ENCODE measurements at regions not wholly inside any gene's neighbourhood (a gene's known extent, or its start where the extent isn't known, plus 50 kb on each side); places are given as distances from the start of the nearest gene placed in this dataset.
"Not testable (repeated sequence)": the region's sequence is repeated elsewhere in the genome, so short reads cannot be mapped to it uniquely, and the experiment has no call there.

DNA sequence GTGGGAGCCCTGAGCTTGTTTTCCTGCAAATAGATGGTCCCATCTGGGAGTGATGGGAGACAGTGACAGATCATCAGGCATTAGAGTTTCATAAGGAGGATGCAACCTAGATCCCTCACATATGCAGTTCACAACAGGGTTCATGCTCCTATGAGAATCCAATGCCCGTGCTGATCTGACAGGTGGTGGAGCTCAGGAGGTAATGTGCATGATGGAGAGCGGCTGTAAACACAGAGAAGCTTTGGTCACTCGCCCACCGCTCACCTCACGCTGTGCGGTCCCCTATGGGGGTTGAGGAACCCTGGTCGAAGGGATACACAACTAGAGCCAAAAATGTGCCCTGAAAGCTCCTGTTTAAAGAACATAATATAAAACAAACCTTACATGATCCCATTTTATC, 88.5 kb upstream of the CREB5 start:
- DNase-seq (ENCODE audit: low spot score): no peak
- in situ Hi-C loops (cut with HindIII; ENCODE audit: low sequenced_read_pairs): no loop called here

DNA sequence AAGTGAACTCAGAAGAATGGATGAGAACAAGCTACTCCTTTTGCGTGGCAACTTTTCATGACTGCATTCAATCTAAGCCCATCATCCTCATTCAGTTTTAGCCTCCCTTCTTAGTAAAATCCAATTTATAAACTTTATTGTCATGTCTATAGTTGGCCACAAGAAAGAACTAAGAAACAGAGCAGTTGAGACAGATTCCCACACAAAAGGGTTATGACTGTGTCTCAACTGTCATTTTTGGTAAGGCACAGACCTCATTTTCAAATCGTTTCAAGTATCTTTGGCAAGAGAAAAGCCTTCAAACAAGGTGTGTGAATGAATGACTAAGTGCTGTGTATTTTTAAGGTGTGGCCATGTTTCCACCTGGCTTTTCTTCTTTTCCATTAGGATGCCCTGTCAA, 84.2 kb upstream of the CREB5 start:
- no peak for DNase-seq (ENCODE audit: low spot score)
- in situ Hi-C loops (cut with HindIII; ENCODE audit: low sequenced_read_pairs): no loop called here

DNA sequence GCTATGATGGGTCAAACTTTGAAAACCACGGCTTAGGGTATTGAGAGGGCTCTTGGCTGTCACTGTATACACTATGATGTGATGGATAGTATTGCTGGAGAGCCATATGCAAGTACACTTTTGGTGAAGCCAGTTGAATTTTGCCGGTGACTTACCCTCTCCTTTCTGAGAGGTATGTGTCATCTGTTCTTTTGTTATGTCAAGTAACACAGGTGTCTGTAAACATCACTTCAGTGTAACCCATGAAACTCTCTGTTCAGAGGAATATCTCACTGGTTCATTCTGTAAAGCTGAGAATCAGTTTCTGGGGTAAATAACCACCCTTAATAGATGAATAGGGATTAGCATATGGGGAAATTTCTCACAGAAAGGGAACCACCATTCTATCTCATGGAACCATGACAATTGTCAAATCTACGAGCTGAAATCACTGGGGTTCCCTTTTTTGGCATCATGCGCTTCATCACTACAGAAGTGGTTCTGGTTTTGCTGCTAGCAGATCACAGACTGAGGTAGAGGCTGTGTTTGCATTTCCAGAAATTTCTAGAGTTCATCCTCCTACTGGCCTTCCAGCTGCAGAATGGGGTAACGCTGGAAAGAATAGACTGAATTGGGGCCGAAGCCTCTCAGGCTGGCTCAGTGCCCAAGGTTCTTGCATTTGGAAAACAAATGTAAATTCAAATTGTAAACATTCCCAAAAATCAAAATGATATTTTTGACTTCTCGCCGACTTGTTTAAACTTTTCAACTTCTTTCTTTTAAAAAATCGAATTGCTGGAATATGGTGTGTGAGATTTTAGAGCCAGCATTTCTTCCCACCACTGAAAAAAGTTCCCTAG, 83.3 kb upstream of the CREB5 start:
- DNase-seq (ENCODE audit: low spot score): no peak
- in situ Hi-C loops (cut with HindIII; ENCODE audit: low sequenced_read_pairs): no loop called here

DNA sequence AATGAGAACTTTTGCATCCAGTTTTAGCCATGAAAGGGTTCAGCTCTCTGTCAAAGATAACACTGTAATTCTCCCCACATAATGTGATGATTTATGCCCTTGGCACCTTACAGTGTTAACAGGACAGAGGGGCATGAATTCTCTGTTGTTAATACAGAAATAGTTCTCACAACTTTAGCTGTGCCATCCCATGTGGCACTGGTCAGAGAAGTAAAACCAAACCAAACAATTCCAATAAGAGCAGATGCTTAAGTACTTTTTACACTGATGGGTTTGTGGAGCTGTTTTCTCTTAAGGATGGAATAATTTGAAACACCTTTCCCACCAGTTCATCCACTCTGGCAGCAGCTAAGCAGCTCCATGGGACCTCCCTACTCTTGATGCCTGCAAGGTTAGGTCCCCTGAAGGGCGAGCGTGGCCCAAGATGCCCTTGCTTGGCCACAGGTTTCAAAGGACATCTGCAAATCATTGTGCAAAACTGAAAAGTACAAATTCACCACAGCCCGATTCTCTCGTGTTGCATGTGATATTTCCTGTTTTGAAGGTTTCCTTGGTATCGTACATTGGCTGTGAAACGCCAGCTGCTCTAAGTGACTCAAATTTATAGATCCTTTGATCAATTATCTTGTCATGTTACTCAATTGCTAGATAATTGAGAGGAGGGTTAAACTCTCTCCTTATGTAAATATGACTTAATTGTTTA, 82.5 kb upstream of the CREB5 start:
- no peak for DNase-seq (ENCODE audit: low spot score)
- in situ Hi-C loops (cut with HindIII; ENCODE audit: low sequenced_read_pairs): no loop called here

DNA sequence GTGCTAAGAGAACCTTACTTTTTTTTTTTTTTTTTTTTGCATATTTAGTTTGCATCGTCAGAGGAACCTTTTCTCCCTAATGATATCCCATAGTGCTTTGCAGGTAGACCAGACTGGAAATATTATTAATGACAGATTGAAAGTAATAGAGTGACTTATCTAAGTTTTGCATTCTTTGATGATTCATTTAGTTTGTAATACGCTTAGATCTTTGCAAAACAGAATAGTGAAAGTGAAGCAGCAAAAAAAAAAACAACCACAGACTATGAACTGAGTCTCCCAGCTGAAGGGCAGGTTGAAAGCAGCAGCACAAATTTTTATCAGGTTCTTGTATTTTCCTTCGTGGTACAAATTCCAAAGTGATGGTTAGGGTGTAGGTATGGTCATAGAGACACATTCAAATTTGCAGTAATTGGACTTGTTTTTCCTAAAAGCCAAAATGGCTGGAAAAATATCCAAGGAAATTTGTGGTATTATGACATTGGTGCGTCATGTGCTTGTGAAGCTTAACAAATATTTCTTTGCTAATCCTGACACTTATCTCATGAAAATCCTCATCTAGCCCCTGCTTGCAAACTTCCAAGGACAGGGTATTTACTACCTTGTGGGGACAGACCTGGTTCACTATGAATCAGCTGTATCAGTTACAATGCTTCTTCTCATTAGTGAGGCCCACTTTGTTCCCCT, 81.8 kb upstream of the CREB5 start:
- in situ Hi-C loops (cut with HindIII; ENCODE audit: low sequenced_read_pairs): no loop called here
- no peak for DNase-seq (ENCODE audit: low spot score)

DNA sequence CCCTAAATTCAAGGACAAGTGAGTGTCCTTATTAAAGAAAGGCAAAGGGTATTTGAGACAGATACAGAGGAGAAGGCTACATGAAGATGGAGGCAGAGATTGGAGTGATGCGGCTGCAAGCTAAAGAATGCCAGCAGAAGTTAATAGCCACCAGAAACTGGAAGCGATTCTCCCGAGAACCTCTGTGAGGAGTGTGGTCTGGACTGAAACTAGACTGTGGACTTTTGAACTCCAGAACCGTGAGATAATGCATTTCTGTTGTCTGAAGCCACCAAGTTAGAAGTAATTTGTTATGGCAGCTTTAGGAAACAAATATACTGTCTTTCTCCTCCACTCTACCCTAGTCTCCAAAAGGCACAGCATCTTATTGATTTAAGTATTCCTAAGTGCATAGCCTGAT, 80.3 kb upstream of the CREB5 start:
- no peak for DNase-seq (ENCODE audit: low spot score)
- in situ Hi-C loops (cut with HindIII; ENCODE audit: low sequenced_read_pairs): no loop called here

DNA sequence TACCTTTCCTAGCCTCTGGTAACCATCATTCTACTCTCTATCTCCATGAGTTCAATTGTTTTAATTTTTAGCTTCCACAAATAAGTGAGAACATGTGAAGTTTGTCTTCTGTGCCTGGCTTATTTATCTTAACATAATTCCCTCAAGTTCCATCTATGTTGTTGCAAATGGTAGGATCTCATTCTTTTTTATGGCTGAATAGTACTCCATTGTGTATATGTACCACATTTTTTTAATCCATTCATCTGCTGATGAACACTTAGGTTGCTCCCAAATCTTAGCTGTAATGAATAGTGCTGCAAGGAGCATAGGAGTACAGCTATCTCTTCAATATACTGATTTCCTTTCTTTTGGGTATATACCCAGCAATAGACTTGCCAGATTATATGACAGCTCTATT, 78.8 kb upstream of the CREB5 start:
- DNase-seq (ENCODE audit: low spot score); in situ Hi-C loops (cut with HindIII; ENCODE audit: low sequenced_read_pairs): not testable (repeated sequence)

DNA sequence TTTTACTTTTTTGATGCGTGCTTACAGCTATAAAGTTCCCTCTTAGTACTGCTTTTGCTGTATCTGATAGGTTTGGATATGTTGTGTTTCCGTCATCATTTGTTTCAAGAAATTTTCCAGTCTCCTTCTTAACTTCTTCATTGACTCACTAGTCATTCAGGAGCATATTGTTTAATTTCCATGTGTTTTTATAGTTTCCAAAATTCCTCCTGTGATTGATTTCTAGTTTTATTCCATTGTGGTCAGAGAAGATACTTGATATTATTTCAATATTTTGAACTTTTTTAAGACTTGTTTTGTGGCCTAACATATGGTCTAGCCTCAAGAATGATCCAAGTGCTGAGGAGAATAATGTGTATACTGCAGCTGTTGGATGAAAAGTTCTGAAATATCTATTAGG, 75.5 kb upstream of the CREB5 start:
- in situ Hi-C loops (cut with HindIII; ENCODE audit: low sequenced_read_pairs): no loop called here
- DNase-seq (ENCODE audit: low spot score): no peak

DNA sequence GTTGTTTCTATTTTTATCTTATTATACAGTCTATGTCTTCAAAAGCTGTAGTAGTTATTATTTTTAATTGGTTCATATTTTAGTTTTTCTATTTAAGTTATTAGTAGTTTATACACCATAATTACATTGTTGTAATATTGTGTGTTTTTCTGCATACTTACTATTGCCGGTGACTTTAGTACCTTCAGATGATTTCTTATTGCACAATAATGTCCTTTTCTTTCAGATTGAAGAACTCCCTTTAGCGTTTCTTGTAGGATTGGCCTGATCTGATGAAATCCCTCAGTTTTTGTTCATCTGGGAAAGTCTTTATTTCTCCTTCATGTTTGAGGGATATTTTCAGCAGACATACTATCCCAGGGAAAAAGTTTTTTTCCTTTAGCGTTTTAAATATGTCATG, 74.3 kb upstream of the CREB5 start:
- in situ Hi-C loops (cut with HindIII; ENCODE audit: low sequenced_read_pairs): no loop called here
- no peak for DNase-seq (ENCODE audit: low spot score)

DNA sequence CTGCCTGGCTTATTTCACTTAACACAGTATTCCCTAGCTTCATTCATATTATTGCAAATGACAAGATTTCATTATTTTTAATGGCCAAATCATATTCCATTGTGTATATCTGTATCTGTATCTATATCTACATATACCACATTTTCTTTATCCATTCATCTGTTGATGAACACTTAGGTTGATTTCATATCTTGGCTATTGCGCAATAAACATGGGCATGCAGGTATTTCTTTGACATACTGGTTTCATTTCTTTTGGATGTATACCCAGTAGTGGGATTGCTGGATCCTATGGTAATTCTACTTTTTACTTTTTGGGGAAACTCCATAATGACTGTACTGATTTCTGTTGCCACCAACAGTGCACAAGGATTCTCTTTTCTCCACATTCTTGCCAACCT, 68.9 kb upstream of the CREB5 start:
- no peak for DNase-seq (ENCODE audit: low spot score)
- in situ Hi-C loops (cut with HindIII; ENCODE audit: low sequenced_read_pairs): no loop called here

DNA sequence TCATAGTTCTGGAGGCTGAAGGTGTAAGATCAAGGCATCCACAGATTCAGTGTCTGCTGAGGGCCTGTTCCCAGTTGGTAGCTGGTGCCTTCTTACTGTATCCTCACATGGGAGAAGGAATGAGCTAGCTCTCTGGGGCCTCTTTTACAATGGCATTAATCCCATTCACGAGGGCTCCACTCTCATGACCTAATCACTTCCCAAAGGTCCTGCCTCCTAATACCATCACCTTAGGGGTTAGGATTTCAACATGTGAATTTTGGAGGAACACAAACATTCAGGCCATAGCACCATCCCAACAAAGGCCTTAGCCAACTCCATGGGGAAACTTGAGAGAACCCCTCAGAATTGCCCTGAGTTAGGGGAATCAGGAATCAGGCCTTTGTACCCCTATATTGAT, 66.1 kb upstream of the CREB5 start:
- DNase-seq (ENCODE audit: low spot score): no peak

DNA sequence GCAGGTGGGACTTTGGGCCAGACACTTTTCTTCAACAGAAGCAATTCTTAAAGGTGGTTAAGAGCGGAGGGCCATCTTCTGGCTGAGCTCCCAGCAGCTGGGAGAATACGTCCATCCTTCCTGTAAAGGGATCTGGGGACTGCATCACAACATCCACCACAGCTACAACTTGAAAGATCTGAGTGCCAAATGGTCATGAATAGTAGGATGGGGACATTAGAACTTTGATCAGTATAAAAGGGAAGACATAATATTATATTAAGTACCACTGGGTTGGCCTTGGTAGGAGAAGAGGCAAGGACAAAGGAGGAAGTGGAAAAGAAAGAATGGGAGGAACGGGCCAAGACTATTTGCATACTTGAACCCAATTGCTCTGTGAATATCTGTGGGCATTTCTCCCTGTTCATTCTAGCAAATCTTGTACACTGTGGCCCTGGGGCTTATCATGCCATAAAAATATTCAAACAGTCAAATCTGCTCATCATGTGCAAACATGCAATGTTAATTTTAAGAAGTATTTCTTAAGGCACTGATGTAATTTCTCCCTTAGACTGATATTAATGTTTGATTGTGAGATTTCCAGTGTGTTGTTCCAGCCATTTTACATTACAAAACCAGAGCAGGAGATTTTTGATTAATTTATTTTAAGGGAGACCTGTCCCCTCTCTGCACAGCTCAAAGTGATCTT, 65.5 kb upstream of the CREB5 start:
- in situ Hi-C loops (cut with HindIII; ENCODE audit: low sequenced_read_pairs): no loop called here
- no peak for DNase-seq (ENCODE audit: low spot score)

More for the DNA sequence above, 66.1 kb upstream of the CREB5 start:
- in situ Hi-C loops (cut with HindIII; ENCODE audit: low sequenced_read_pairs): no loop called here

DNA sequence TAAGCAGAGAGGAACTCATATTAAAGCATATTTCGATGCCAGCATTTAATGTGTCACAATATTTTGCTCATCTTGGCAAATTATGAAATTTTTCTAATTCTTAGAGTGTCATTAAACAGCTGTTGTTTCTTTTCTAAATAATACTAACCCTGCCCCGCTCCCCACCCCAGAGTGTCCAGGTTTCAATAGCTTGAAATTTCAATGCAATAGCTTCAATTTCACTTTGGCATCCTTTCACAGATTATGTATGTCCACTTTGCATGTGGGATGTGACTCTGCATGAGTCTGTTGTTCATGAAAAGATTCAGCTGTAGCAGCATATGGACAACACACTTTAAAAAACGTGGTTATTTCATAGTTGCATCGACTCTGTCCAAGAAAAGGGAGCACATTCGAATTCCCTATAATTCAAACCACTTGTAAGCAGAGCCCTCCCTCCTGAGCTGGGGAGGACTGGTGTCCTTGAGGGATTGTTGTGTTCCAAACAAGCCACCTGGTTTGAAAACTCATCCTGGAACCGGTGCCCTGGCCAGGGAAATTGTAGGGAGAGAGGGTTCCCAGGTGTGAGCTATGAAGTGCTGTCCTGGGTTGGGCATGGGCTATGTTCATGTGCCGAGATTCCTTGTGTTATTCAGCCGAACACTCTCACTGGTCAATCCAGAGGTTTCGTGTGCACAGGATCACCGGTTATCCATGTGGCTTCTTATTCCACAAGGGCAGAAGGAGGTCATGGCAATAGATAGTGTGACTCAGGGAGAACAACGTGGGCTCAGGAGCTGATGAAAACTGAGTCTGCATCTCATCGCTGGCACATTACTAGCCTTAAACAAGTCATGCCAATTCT, 64.6 kb upstream of the CREB5 start:
- peak; percentile 31 for DNase-seq (ENCODE audit: low spot score)
- in situ Hi-C loops (cut with HindIII; ENCODE audit: low sequenced_read_pairs): no loop called here

DNA sequence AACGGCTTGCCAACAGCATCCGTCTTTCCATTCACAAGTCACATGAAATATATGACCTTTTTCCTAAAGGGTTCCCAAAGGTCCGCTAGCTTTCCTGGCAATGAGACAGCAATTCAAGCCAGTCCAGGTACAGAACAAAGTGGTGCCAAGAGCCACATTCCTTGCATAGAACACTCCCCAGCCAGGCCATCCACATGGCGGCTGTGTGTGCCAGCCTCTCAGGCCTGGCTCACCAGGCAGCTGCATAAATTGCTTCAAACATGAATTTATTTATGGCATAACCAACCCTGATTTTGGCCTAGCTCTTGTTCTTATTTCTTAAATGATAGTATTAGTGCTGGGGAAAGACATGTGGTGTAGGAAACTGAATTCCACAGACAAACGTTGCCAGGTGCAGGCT, 63.7 kb upstream of the CREB5 start:
- DNase-seq (ENCODE audit: low spot score): peak; percentile 77
- in situ Hi-C loops (cut with HindIII; ENCODE audit: low sequenced_read_pairs): no loop called here

DNA sequence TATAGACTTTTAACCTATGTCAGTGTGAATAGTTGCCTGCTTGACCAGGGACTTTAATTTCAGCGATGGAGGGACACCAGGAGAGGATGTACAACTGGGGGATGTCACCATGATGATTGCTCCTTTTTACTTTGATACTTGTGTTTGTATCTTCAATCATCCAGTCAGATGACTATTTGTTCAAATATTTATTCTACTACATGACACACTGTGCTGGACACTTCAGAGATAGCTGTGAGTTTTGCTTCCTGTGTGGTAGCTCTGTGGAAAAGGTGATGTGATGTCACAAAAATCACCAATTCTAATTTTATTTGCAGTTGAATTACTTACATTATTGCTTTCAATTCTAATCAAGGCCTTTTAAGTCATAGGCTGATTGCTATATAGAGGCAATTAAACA, 62.7 kb upstream of the CREB5 start:
- in situ Hi-C loops (cut with HindIII; ENCODE audit: low sequenced_read_pairs): no loop called here
- DNase-seq (ENCODE audit: low spot score): no peak

DNA sequence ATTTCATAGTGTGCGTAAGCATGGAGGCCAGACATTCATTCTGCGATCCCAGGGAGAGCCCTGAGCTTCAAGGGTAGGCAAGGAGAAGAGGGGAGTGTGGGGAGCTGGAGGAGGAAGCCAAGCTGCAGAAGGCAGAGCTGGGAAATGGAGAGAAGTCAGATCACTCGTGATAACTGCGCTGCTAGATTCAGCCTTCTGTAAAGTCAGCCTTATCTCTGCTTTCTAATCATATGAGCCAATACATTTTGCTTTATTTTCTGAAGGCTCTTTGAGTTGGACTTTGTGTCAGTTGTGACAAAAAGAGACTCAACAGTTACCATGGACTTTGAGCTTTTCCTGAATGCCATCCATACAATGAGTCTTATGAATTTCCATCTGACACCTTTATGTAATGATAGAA, 61.7 kb upstream of the CREB5 start:
- in situ Hi-C loops (cut with HindIII; ENCODE audit: low sequenced_read_pairs): no loop called here
- DNase-seq (ENCODE audit: low spot score): no peak

DNA sequence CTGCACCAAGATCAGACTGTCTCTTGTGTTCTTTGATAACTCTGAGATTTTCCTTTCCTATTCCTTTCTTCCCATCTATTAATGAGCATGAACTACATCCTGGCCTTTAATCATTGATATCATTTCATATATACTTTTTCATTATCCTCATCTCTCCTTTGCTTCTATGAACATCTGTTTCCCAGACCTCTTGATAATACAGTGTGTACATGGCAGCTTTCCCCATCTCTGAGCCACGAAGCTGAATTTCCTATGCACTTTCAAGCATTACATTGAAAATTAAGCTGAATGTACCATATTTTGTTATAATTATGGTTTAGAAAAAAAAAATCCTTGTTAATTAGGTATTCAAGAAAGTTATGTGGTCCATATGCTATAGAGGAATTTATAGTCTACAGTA, 60.9 kb upstream of the CREB5 start:
- in situ Hi-C loops (cut with HindIII; ENCODE audit: low sequenced_read_pairs): no loop called here
- DNase-seq (ENCODE audit: low spot score): no peak

DNA sequence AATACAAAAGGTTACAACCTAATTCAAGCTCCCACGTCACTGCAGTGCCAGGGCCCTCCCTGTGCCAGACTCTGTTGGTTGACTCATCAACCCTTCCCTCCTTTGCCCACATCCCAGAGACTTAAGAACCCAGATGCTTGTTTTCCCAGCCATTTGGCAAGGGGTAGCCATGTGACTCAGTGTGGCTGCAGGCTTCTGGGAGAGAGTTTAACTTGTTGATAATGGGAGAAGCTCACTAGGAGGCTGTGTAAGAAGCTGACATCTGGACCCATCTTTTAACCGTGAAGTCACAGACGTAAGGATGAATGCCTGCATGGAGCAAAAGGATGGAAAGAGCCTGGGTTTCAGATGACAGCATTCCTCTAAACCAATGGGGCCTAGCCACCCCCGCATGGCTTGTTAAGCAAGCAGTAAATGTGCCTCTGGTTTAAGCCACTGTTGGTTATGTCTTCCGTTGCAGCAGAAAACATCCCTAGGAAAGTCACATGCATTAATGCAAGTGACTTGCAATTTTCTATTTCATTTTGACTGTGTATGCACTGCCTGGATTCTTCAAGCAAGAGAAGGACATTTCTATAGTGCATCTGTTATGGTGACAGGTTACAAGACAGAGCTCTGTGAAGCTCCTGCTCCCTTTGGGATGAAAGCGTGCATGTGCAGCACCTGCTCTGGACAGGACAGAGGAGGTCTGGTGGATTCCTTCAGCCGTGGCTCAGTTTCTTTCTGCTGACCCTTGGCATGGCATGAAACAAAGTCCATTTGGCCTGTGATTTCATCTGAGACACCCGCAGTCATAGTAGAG, 57.5 kb upstream of the CREB5 start:
- in situ Hi-C loops (cut with HindIII; ENCODE audit: low sequenced_read_pairs): no loop called here

More for the DNA sequence above, 57.5 kb upstream of the CREB5 start:
- no peak for DNase-seq (ENCODE audit: low spot score)
